Activated CD8-positive, alpha-beta memory T cell treated with anti-CD3 and anti-CD28 coated beads, Interleukin-2, amount 10 ng/mL, durations not matched to agents 7 days and 5 days (primary cell): ENCODE measurements at regions not wholly inside any gene's neighbourhood (a gene's known extent, or its start where the extent isn't known, plus 50 kb on each side); places are given as distances from the start of the nearest gene placed in this dataset.
"Not testable (repeated sequence)": the region's sequence is repeated elsewhere in the genome, so short reads cannot be mapped to it uniquely, and the experiment has no call there.

ENCODE experiments used
- ATAC-seq: fragments of 150-1000 bp; cut with Tn5 transposase; one replicate; pipeline ENCODE4 v1.10.0; 2021; ENCODE audit warnings: moderate library complexity
- CTCF ChIA-PET: fragments of 350-600 bp; sonication (Branson Sonifier 250); formaldehyde crosslinking; loops from one replicate; lab custom pipeline; 2021; ENCODE audit warnings: antibody characterized with exemption; lab: Charles Lee
- DNase-seq: peaks from one replicate; pipeline ENCODE4 v3.0.0-alpha.2; 2020
- H3K27ac Mint-ChIP-seq: one replicate; pipeline ENCODE4 v1.8.0; 2021; ENCODE audit warnings: mild to moderate bottlenecking, mixed read lengths
- H3K27me3 Mint-ChIP-seq: one replicate; pipeline ENCODE4 v1.8.0; 2021; ENCODE audit warnings: mixed read lengths
- H3K36me3 Mint-ChIP-seq: one replicate; pipeline ENCODE4 v1.8.0; 2021; ENCODE audit warnings: mild to moderate bottlenecking, mixed read lengths
- H3K4me1 Mint-ChIP-seq: one replicate; pipeline ENCODE4 v1.8.0; 2021; ENCODE audit warnings: mixed read lengths
- H3K4me3 Mint-ChIP-seq: one replicate; pipeline ENCODE4 v1.8.0; 2021; ENCODE audit warnings: mild to moderate bottlenecking, moderate library complexity, mixed read lengths
- H3K9me3 Mint-ChIP-seq: one replicate; pipeline ENCODE4 v1.8.0; 2022; ENCODE audit warnings: low read depth, mixed read lengths

DNA sequence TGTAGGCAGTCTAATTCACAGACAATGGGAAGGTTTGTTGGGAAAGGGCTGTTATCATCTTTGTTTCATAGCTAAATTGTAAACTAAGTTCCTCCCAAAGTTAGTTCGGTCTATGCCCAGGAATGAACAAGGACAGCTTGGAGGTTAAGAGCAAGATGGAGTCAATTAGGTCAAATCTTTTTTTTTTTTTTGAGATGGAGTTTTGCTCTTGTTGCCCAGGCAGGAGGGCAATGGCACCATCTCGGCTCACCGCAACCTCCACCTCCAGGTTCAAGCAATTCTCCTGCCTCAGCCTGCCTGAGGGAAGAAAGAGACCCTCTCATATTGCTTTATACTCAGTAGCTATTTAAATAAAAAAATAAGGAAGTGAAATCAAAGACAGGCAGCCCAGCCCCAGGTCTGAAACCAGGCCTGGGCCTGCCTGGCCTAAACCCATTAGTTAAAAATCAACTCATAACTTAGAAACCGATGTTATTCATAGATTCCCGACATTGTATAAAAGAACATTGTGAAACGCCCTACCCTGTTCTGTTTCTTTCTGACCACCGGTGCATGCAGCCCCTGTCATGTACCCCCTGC, 297.4 kb upstream of the SGCG start:
- CTCF ChIA-PET = no interaction called here
- DNase-seq = no peak
- no peak overlapping the region for H3K27ac Mint-ChIP-seq

DNA sequence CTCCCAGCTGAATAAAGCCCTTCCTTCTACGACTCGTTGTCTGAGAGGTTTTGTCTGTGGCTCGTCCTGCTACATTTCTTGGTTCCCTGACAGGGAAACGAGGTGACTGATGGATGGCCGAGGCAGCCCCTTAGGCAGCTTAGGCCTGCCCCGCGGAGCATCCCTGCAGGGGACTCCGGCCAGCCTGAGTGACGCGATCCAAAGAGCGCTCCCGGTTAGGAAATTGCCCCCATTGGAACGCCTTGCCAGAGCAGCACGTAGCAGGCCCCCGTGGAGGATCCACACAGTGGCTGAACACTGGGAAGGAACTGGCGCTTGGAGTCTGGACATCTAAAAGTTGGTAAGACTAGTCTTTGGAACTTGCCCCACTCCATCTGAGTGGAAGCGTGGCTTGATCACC, 296.8 kb upstream of the SGCG start:
- H3K27me3 Mint-ChIP-seq = no peaks in the 10 kb centered on the region
- DNase-seq (no peak), ATAC-seq (no peak)
- H3K27ac Mint-ChIP-seq = no peak overlapping the region
- no peaks in the 10 kb centered on the region for H3K4me1 Mint-ChIP-seq
- CTCF ChIA-PET = no interaction called here
- no peak overlapping the region for H3K4me3 Mint-ChIP-seq
- H3K9me3 Mint-ChIP-seq = no peaks in the 10 kb centered on the region
- no peaks in the 10 kb centered on the region for H3K36me3 Mint-ChIP-seq

More for the DNA sequence above, 297.4 kb upstream of the SGCG start:
- Mint-ChIP-seq H3K4me1 (no peaks in the 10 kb centered on the region), H3K36me3 (no peaks in the 10 kb centered on the region), H3K4me3 (no peak overlapping the region), H3K9me3 (no peaks in the 10 kb centered on the region), H3K27me3 (no peaks in the 10 kb centered on the region)
- no peak for ATAC-seq

GRCh38 chr13:22886061-22886460, 294.7 kb upstream of the SGCG start:
- H3K4me3 Mint-ChIP-seq, H3K36me3 Mint-ChIP-seq, H3K27me3 Mint-ChIP-seq, H3K4me1 Mint-ChIP-seq, ATAC-seq, H3K9me3 Mint-ChIP-seq, H3K27ac Mint-ChIP-seq, DNase-seq, CTCF ChIA-PET: not testable (repeated sequence)

GRCh38 chr13:22889376-22889775, 291.4 kb upstream of the SGCG start:
- H3K27me3 Mint-ChIP-seq, H3K27ac Mint-ChIP-seq, H3K4me1 Mint-ChIP-seq, ATAC-seq, CTCF ChIA-PET, H3K36me3 Mint-ChIP-seq, H3K4me3 Mint-ChIP-seq, H3K9me3 Mint-ChIP-seq, DNase-seq: not testable (repeated sequence)

DNA sequence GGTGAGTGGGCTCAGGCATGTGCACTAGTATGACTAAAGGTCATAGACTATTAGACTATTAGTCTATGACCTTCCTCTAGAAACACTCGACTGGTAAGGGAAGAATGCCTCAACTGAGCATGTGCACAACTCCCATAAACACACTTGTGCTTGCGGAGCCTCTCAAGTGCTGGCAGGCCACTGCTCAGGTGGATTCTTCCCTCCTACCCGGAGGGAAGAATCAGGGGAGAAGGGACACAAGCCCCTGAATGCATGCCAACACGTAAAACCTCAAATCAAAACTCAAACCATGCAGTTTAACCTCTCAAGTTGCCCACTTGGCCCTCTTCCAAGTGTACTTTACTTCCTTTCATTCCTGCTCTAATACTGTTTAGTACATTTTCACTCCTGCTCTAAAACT, 287.6 kb upstream of the SGCG start:
- H3K4me1 Mint-ChIP-seq = no peaks in the 10 kb centered on the region
- H3K9me3 Mint-ChIP-seq = peaks cover 5% of the 10 kb centered on the region
- CTCF ChIA-PET = no interaction called here
- ATAC-seq (no peak), DNase-seq (no peak)
- no peak overlapping the region for H3K4me3 Mint-ChIP-seq
- H3K27ac Mint-ChIP-seq = no peak overlapping the region
- no peaks in the 10 kb centered on the region for H3K36me3 Mint-ChIP-seq
- H3K27me3 Mint-ChIP-seq = no peaks in the 10 kb centered on the region

- H3K36me3 Mint-ChIP-seq = no peaks in the 10 kb centered on the region
- DNase-seq = no peak
- H3K27me3 Mint-ChIP-seq = no peaks in the 10 kb centered on the region
- CTCF ChIA-PET = no interaction called here
- no peak overlapping the region for H3K27ac Mint-ChIP-seq
- no peak for ATAC-seq
- no peaks in the 10 kb centered on the region for H3K4me1 Mint-ChIP-seq
- peaks cover 5% of the 10 kb centered on the region for H3K9me3 Mint-ChIP-seq
- H3K4me3 Mint-ChIP-seq = no peak overlapping the region
Measured at GRCh38 chr13:22893777-22894176, 287.0 kb upstream of the SGCG start.

DNA sequence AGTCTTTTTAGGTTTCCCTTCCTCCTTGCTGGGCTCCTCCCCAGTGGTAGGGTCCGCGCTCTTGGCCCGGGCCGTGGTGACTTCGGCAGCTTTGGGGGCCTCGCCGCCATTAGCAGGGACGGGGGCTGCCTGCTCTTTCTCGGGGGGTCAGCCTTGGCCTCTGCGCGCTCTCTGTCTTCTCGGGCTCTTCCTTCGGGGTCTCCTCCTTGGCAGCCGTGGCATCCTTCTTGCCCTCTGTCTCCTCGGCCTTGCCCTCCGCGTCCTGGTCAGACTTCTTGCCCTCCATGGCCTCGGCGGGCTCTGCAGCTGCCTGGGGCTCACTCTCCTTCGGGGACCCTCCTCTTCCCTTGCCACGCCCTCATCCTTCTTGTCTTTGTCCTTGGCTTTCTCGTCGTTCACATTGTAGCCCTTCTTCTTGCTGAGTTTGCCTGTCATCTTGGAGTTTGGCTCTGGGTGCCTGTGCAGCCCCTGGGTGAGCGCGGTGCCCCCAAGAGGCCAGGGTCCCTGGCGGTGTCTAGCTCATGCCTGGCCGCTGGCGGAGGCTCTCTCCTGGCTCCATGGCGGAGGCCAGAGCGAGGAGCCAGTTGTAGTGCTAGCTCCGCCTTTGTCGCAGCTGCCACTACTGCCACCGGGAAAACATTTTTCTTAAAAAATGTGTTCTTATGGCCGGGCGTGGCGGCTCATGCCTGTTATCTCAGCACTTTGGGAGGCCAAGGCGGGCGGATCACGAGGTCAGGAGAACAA, 283.0 kb upstream of the SGCG start:
- no peaks in the 10 kb centered on the region for H3K4me1 Mint-ChIP-seq
- H3K27ac Mint-ChIP-seq = no peak overlapping the region
- ATAC-seq (no peak), DNase-seq (no peak)
- no peaks in the 10 kb centered on the region for H3K27me3 Mint-ChIP-seq
- CTCF ChIA-PET = no interaction called here
- no peaks in the 10 kb centered on the region for H3K36me3 Mint-ChIP-seq
- H3K9me3 Mint-ChIP-seq = peaks cover 6% of the 10 kb centered on the region
- H3K4me3 Mint-ChIP-seq = no peak overlapping the region

DNA sequence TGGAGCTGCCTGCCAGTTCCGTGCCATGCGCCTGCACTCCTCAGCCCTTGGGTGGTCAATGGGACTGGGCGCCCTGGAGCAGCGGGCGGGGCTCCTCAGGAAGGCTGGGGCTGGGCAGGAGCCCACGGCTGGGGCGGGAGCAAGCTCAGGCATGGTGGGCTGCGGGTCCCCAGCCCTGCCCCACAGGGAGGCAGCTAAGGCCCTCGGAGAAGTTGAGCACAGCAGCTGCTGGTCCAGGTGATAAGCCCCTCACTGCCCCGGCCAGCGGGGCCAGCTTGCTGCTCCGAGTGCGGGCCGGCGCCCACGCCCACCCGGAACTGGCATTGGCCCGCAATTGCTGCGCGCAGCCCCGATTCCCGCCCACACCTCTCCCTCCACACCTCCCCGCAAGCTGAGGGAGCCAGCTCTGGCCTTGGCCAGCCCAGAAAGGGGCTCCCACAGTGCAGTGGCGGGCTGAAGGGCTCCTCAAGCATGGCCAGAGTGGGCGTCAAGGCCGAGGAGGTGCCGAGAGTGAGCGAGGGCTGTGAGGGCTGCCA, 280.3 kb upstream of the SGCG start:
- H3K9me3 Mint-ChIP-seq, CTCF ChIA-PET, H3K27ac Mint-ChIP-seq, ATAC-seq, H3K4me3 Mint-ChIP-seq, H3K27me3 Mint-ChIP-seq, H3K4me1 Mint-ChIP-seq, DNase-seq, H3K36me3 Mint-ChIP-seq: not testable (repeated sequence)

GRCh38 chr13:22903301-22903700, 277.5 kb upstream of the SGCG start:
- H3K36me3 Mint-ChIP-seq = no peaks in the 10 kb centered on the region
- H3K4me3 Mint-ChIP-seq = no peak overlapping the region
- no peak for DNase-seq
- CTCF ChIA-PET = no interaction called here
- H3K9me3 Mint-ChIP-seq = peaks cover 3% of the 10 kb centered on the region
- H3K4me1 Mint-ChIP-seq = no peaks in the 10 kb centered on the region
- no peak for ATAC-seq
- no peak overlapping the region for H3K27ac Mint-ChIP-seq
- H3K27me3 Mint-ChIP-seq = peaks cover 4% of the 10 kb centered on the region

DNA sequence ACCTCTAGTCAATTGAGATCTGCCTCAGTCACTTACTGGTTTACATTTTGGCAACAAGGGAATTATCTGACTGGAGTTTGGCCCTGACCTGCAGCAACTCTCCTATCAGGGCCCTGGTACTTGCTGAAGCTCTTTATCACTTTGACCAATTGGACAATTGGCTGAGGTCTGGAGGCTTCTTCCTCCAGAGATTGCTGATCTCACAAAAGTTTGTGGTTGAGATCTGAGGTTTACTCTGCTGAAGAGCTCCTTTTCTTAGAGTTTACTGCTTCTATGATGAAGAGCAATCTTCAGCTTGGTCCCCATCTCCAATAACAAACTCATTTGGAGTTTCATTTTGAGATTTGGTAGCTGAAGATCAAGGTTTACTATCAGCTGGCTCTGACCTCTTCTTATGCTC, 276.9 kb upstream of the SGCG start:
- peaks cover 4% of the 10 kb centered on the region for H3K27me3 Mint-ChIP-seq
- DNase-seq = no peak
- H3K4me3 Mint-ChIP-seq = no peak overlapping the region
- CTCF ChIA-PET = no interaction called here
- H3K9me3 Mint-ChIP-seq = peaks cover 3% of the 10 kb centered on the region
- ATAC-seq = no peak
- H3K27ac Mint-ChIP-seq = no peak overlapping the region
- no peaks in the 10 kb centered on the region for H3K36me3 Mint-ChIP-seq
- no peaks in the 10 kb centered on the region for H3K4me1 Mint-ChIP-seq

GRCh38 chr13:22915442-22916082, 265.2 kb upstream of the SGCG start:
- Mint-ChIP-seq H3K4me3 (peak overlapping the region; percentile 35), H3K4me1 (no peaks in the 10 kb centered on the region), H3K27ac (no peak overlapping the region), H3K9me3 (no peaks in the 10 kb centered on the region), H3K36me3 (no peaks in the 10 kb centered on the region), H3K27me3 (peaks cover 51% of the 10 kb centered on the region)
- ATAC-seq = no peak
- CTCF ChIA-PET = no interaction called here
- DNase-seq = no peak

GRCh38 chr13:22916276-22916675, 264.5 kb upstream of the SGCG start:
- CTCF ChIA-PET, H3K4me1 Mint-ChIP-seq, H3K9me3 Mint-ChIP-seq, H3K4me3 Mint-ChIP-seq, ATAC-seq, H3K36me3 Mint-ChIP-seq, H3K27ac Mint-ChIP-seq, DNase-seq: not testable (repeated sequence)
- peaks cover 51% of the 10 kb centered on the region for H3K27me3 Mint-ChIP-seq

GRCh38 chr13:22925881-22926747, 254.7 kb upstream of the SGCG start:
- H3K4me3 Mint-ChIP-seq = no peak overlapping the region
- H3K27me3 Mint-ChIP-seq = peaks cover 31% of the 10 kb centered on the region
- CTCF ChIA-PET = no interaction called here
- H3K36me3 Mint-ChIP-seq = peaks cover 2% of the 10 kb centered on the region
- ATAC-seq = no peak
- DNase-seq = no peak
- peaks cover 4% of the 10 kb centered on the region for H3K4me1 Mint-ChIP-seq
- H3K9me3 Mint-ChIP-seq = no peaks in the 10 kb centered on the region
- H3K27ac Mint-ChIP-seq = no peak overlapping the region
